ENCODE measurements at regions not wholly inside any gene's neighbourhood (a gene's known extent, or its start where the extent isn't known, plus 50 kb on each side); places are given as distances from the start of the nearest gene placed in this dataset.
"Not testable (repeated sequence)": the region's sequence is repeated elsewhere in the genome, so short reads cannot be mapped to it uniquely, and the experiment has no call there.

DNA sequence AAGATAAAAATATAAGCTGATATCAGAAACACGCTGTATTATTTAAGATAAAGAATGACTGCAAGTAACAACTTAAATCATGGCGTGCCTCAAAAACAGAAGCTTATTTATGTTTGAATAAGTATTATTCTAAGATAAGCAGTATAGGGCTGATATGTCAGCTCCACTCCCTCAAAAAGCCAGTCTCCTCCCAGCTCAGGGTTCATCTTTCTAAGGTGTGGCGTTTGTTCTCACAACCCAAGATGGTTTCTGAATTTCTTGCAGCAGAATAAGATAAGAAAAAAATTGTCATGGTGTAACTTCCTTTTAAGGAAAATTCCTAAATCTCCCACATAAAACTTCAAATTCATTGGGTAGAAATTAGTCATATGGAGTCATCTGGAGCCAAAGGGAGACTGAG lies 166.1 kb upstream of the POU1F1 start:
- Histone ChIP-seq H3K36me3 (ENCODE audit: insufficient read depth, low read length) (no peaks in the 10 kb centered on the region), H3K27me3 (ENCODE audit: insufficient read depth, low read length) (no peaks in the 10 kb centered on the region), H3K27ac (ENCODE audit: low read depth, low read length) (no peak overlapping the region), H3K79me2 (ENCODE audit: control insufficient read depth, insufficient read depth, low read length, unreplicated experiment) (no peaks in the 10 kb centered on the region), H3K4me3 (ENCODE audit: low read depth, low read length) (no peak overlapping the region), H3K4me1 (ENCODE audit: control insufficient read depth, insufficient read depth, low read length, unreplicated experiment) (peaks cover 6% of the 10 kb centered on the region), H2AFZ (ENCODE audit: low read length, unreplicated experiment) (no peak overlapping the region)

DNA sequence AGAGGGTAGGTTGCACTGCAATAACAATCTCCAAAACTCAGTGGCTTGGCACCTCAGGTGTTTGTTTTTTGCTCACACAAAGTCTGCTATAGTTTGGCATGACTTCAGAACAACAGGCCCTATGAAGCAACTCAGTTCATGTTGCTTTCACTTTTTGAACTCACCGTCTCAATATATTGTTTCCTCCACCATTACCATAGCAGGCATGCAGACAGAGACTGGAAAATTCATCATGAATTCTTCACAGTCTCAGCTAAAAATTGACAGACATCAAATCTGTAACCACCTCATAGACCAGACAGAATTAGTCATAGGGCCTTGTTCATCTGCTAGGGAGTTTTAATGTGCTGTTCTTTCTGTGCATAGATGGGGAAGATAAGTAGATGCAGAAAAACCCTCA lies 161.4 kb upstream of the POU1F1 start:
- Histone ChIP-seq H2AFZ (ENCODE audit: low read length, unreplicated experiment) (peak overlapping the region; percentile 40), H3K27ac (ENCODE audit: low read depth, low read length) (no peak overlapping the region)

DNA sequence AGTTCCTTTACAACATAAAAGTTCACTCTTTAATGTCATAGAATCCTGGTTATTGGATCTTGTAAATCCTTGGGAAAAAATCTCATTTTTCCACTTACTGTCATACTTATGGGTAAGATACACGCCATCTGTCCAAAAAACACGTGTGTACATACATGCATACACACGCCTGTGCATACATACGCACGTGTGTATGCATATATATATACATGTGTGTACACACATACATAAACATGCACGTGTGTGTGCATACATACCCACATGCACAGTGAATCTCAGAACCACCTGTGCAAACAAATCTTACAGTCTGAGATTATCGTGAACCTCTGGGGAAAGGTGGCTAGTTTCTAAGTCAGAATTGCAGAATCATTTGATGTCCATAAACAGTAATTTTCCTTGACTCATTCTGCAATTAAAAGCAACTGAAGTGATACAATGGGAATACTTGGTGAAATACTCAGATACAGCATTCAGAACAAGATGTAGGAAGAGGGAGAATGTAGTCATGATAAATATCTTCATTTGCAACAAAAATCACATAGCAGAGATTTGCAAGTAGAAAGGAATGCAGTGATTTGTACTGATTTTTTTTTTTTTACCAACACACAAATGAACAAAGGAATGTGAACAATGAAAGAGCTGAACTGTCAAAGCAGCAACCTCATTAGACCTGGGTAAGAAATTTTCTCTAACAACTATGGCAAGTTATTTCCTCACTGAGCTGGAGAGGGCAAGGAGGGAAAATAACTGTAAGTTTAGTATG lies 160.6 kb upstream of the POU1F1 start:
- Histone ChIP-seq H3K79me2 (ENCODE audit: control insufficient read depth, insufficient read depth, low read length, unreplicated experiment) (no peaks in the 10 kb centered on the region), H3K36me3 (ENCODE audit: insufficient read depth, low read length) (no peaks in the 10 kb centered on the region), H3K27ac (ENCODE audit: low read depth, low read length) (no peak overlapping the region), H3K27me3 (ENCODE audit: insufficient read depth, low read length) (no peaks in the 10 kb centered on the region), H3K4me3 (ENCODE audit: low read depth, low read length) (peak overlapping the region; percentile 44; the same call in 1 of the 2 replicates), H2AFZ (ENCODE audit: low read length, unreplicated experiment) (no peak overlapping the region), H3K4me1 (ENCODE audit: control insufficient read depth, insufficient read depth, low read length, unreplicated experiment) (peaks cover 14% of the 10 kb centered on the region)

More for the DNA sequence above, 161.4 kb upstream of the POU1F1 start:
- H3K79me2 ChIP-seq (ENCODE audit: control insufficient read depth, insufficient read depth, low read length, unreplicated experiment): no peaks in the 10 kb centered on the region
- peaks cover 14% of the 10 kb centered on the region for H3K4me1 ChIP-seq (ENCODE audit: control insufficient read depth, insufficient read depth, low read length, unreplicated experiment)
- H3K4me3 ChIP-seq (ENCODE audit: low read depth, low read length): peak overlapping the region; percentile 44
- H3K36me3 ChIP-seq (ENCODE audit: insufficient read depth, low read length): no peaks in the 10 kb centered on the region
- H3K27me3 ChIP-seq (ENCODE audit: insufficient read depth, low read length): no peaks in the 10 kb centered on the region

DNA sequence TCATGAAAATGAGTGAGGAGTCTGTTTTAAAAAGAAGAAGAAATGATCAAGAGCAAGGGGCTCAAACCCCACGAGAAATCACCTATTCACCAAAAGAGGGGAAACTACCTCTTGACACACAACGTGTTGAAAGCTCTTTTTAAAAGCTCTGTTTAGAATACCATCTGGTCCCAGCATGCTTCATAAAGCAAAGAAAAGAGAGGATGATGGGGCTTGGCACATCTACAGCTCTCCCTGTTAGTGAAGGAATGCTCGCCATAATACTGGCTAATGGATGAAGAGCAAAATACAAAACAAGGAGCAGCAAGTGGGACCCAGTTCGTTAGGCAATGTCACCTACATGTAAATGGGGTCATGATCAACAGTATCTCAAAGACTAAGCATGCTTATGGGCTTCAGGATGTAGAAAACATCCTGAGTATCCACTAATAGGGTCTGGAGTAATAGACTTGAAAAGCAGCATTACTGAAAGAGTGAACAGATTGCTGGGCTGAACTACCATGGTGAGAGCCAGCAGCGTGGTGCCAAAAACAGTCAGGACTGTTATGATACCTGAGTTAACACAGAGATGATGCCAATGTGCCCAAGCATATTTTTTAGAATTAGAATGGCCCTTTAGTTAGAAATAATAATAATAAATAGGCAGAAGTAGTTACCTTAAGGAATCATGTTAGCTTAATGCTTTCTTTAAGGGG lies 159.7 kb upstream of the POU1F1 start:
- H3K27ac ChIP-seq (ENCODE audit: low read depth, low read length): no peak overlapping the region
- H3K4me1 ChIP-seq (ENCODE audit: control insufficient read depth, insufficient read depth, low read length, unreplicated experiment): peaks cover 14% of the 10 kb centered on the region
- no peaks in the 10 kb centered on the region for H3K79me2 ChIP-seq (ENCODE audit: control insufficient read depth, insufficient read depth, low read length, unreplicated experiment)
- H3K4me3 ChIP-seq (ENCODE audit: low read depth, low read length): no peak overlapping the region
- no peak overlapping the region for H2AFZ ChIP-seq (ENCODE audit: low read length, unreplicated experiment)
- H3K36me3 ChIP-seq (ENCODE audit: insufficient read depth, low read length): no peaks in the 10 kb centered on the region
- H3K27me3 ChIP-seq (ENCODE audit: insufficient read depth, low read length): no peaks in the 10 kb centered on the region

DNA sequence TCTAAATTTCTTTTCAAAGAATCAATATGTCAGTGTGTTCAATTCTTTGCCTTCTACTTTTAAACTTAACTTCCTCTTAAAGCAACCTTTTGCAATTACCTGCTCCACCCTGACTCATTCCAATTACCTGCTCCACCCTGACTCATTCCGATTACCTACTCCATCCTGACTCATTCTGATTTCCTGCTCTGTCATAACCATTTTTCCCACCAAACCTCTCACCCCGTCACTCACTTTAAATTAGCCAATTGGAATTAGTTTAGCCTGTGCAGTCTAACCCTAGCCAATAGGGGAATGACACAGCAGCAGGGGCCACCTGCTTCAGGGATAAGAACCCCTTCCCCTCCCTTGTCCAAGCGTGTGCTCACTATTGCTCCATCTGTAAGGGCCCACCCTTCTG lies 157.1 kb upstream of the POU1F1 start:
- H3K27ac ChIP-seq (ENCODE audit: low read depth, low read length); H2AFZ ChIP-seq (ENCODE audit: low read length, unreplicated experiment); H3K27me3 ChIP-seq (ENCODE audit: insufficient read depth, low read length); H3K79me2 ChIP-seq (ENCODE audit: control insufficient read depth, insufficient read depth, low read length, unreplicated experiment); H3K36me3 ChIP-seq (ENCODE audit: insufficient read depth, low read length); H3K4me3 ChIP-seq (ENCODE audit: low read depth, low read length): not testable (repeated sequence)
- peaks cover 14% of the 10 kb centered on the region for H3K4me1 ChIP-seq (ENCODE audit: control insufficient read depth, insufficient read depth, low read length, unreplicated experiment)

DNA sequence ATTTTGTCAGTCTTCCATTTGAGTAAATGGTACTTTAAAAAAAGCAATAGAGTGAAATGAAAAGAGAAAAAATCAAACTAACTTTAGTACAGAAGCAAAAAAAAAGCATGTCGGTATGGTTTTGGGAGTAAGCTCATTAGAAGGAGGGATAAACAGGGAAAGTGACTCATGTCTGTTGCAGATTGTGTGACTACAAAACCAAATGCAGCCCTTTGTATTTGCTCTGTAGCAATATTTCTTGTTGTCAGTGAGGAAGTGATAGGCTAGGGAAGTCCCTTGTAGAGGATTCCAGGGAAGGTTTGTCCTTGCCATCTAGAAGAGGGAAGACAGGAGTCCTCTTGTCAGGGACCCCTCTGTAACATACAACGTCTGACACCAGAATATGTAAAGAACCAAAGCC lies 150.5 kb upstream of the POU1F1 start:
- Histone ChIP-seq H3K36me3 (ENCODE audit: insufficient read depth, low read length) (no peaks in the 10 kb centered on the region), H2AFZ (ENCODE audit: low read length, unreplicated experiment) (no peak overlapping the region)

DNA sequence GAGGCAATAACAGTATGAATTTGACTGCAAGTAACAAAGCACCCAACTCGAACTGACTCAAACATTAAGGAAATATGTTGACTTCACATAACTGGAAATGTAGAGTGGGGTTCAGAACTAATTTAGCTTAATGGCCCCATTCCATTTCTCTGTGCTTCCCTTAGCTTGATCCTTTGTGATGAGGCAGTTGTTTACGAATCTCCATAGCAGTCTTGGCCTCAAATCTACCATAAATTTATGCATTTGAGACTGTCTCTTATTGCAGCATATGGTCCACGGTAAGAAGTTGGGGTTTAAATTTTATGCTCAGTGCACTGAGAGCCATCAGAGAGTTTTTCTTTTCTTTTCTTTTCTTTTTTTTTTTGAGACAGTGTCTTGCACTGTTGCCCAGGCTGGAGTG lies 148.7 kb upstream of the POU1F1 start:
- Histone ChIP-seq H3K27ac (ENCODE audit: low read depth, low read length) (no peak overlapping the region), H3K27me3 (ENCODE audit: insufficient read depth, low read length) (no peaks in the 10 kb centered on the region), H3K36me3 (ENCODE audit: insufficient read depth, low read length) (no peaks in the 10 kb centered on the region), H3K4me1 (ENCODE audit: control insufficient read depth, insufficient read depth, low read length, unreplicated experiment) (no peaks in the 10 kb centered on the region), H3K4me3 (ENCODE audit: low read depth, low read length) (no peak overlapping the region), H3K79me2 (ENCODE audit: control insufficient read depth, insufficient read depth, low read length, unreplicated experiment) (no peaks in the 10 kb centered on the region), H2AFZ (ENCODE audit: low read length, unreplicated experiment) (no peak overlapping the region)

More for the DNA sequence above, 150.5 kb upstream of the POU1F1 start:
- no peak overlapping the region for H3K27ac ChIP-seq (ENCODE audit: low read depth, low read length)
- no peak overlapping the region for H3K4me3 ChIP-seq (ENCODE audit: low read depth, low read length)
- H3K79me2 ChIP-seq (ENCODE audit: control insufficient read depth, insufficient read depth, low read length, unreplicated experiment): no peaks in the 10 kb centered on the region
- H3K4me1 ChIP-seq (ENCODE audit: control insufficient read depth, insufficient read depth, low read length, unreplicated experiment): no peaks in the 10 kb centered on the region
- no peaks in the 10 kb centered on the region for H3K27me3 ChIP-seq (ENCODE audit: insufficient read depth, low read length)

DNA sequence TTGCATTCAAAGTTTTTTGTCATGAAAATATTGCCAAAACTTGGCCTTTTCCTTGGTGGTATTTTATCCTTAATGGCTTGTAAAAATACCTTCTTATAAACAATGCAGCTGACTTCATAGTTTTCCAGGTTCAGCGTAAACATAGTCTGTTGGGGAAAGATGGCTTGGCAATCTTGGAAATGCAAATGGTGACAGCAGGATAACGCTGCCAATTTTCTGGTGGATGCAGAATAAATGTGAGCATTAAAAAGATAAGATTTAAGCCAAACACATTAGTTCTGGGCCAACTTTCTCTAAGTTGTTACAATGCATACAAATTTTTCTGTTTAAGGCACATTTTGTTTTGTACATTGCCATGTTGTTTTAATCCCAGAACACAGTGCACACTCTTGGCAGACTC lies 147.0 kb upstream of the POU1F1 start:
- H3K36me3 ChIP-seq (ENCODE audit: insufficient read depth, low read length): no peaks in the 10 kb centered on the region
- H3K4me3 ChIP-seq (ENCODE audit: low read depth, low read length): no peak overlapping the region
- no peaks in the 10 kb centered on the region for H3K79me2 ChIP-seq (ENCODE audit: control insufficient read depth, insufficient read depth, low read length, unreplicated experiment)
- no peaks in the 10 kb centered on the region for H3K27me3 ChIP-seq (ENCODE audit: insufficient read depth, low read length)
- no peak overlapping the region for H2AFZ ChIP-seq (ENCODE audit: low read length, unreplicated experiment)
- H3K27ac ChIP-seq (ENCODE audit: low read depth, low read length): no peak overlapping the region
- no peaks in the 10 kb centered on the region for H3K4me1 ChIP-seq (ENCODE audit: control insufficient read depth, insufficient read depth, low read length, unreplicated experiment)

DNA sequence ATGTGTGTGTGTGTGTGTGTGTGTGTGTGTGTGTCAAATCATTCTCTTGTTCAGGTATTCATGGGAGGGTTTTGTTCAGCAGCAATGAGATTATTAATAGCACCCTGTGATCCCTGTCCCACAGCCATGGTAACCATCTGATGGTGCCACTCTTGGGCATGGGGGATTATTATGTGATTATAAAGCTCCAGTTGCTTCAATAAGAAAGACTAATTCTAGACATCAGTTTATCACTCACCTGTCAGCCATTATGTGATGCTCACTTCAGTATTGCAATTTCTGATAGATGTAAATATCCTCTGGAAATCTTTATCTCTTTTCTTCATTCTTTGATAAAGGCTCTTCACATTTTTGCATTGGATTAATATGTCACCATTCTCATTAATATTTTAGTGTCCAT lies 145.9 kb upstream of the POU1F1 start:
- no peak overlapping the region for H3K4me3 ChIP-seq (ENCODE audit: low read depth, low read length)
- H3K4me1 ChIP-seq (ENCODE audit: control insufficient read depth, insufficient read depth, low read length, unreplicated experiment): no peaks in the 10 kb centered on the region
- no peak overlapping the region for H3K27ac ChIP-seq (ENCODE audit: low read depth, low read length)
- H3K27me3 ChIP-seq (ENCODE audit: insufficient read depth, low read length): no peaks in the 10 kb centered on the region
- no peak overlapping the region for H2AFZ ChIP-seq (ENCODE audit: low read length, unreplicated experiment)
- no peaks in the 10 kb centered on the region for H3K79me2 ChIP-seq (ENCODE audit: control insufficient read depth, insufficient read depth, low read length, unreplicated experiment)
- no peaks in the 10 kb centered on the region for H3K36me3 ChIP-seq (ENCODE audit: insufficient read depth, low read length)

DNA sequence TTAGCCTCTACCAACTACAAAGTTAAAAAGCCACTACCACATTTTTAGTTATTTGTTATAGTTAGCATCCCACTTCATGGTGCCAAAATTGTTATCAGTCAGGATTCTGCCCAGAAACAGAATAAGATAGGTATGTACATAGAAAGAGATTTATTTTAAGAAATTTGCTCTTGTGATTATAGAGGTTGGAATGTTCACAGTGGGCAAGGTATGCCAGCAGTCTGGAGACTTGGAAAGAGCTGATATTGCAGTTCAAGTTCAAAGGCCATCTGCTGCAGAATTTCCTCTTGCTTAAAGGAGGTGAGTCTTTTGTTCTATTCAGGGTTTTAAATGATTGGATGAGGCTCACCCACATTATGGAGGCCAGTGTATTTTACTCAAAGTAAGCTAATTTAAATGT lies 143.8 kb upstream of the POU1F1 start:
- Histone ChIP-seq H3K4me3 (ENCODE audit: low read depth, low read length) (no peak overlapping the region), H3K27me3 (ENCODE audit: insufficient read depth, low read length) (no peaks in the 10 kb centered on the region), H2AFZ (ENCODE audit: low read length, unreplicated experiment) (no peak overlapping the region), H3K36me3 (ENCODE audit: insufficient read depth, low read length) (no peaks in the 10 kb centered on the region), H3K4me1 (ENCODE audit: control insufficient read depth, insufficient read depth, low read length, unreplicated experiment) (no peaks in the 10 kb centered on the region), H3K79me2 (ENCODE audit: control insufficient read depth, insufficient read depth, low read length, unreplicated experiment) (no peaks in the 10 kb centered on the region), H3K27ac (ENCODE audit: low read depth, low read length) (no peak overlapping the region)

DNA sequence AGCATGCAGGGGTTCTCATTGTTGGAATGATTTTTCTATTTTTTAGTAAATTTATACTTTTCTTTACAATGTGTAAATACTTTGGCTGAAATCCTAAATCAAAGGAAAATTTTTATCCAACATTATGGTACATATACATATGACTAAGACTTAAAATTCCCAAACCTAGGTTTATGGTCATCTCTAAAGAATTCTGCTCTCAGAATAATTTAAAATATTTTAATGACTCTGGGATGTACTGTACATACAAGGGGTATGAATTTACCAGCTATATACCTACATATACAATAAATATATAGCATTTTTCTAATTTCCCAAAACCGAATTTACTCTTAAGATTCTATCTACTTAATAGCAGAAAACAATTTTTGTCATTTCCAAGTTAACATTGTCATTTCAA lies 137.9 kb upstream of the POU1F1 start:
- Histone ChIP-seq H3K36me3 (ENCODE audit: insufficient read depth, low read length) (no peaks in the 10 kb centered on the region), H3K27me3 (ENCODE audit: insufficient read depth, low read length) (no peaks in the 10 kb centered on the region), H3K27ac (ENCODE audit: low read depth, low read length) (no peak overlapping the region), H3K4me3 (ENCODE audit: low read depth, low read length) (no peak overlapping the region), H2AFZ (ENCODE audit: low read length, unreplicated experiment) (no peak overlapping the region), H3K79me2 (ENCODE audit: control insufficient read depth, insufficient read depth, low read length, unreplicated experiment) (no peaks in the 10 kb centered on the region), H3K4me1 (ENCODE audit: control insufficient read depth, insufficient read depth, low read length, unreplicated experiment) (peaks cover 6% of the 10 kb centered on the region)
